HUES64 (cell line): ENCODE measurements at regions not wholly inside any gene's neighbourhood (a gene's known extent, or its start where the extent isn't known, plus 50 kb on each side); places are given as distances from the start of the nearest gene placed in this dataset.

Experiments
- H3K27ac ChIP-seq: 2 replicates; pipeline ENCODE4 v1.7.0; 2013; ENCODE audit warnings: low read depth, low read length, inconsistent platforms
- H3K27me3 ChIP-seq: 2 replicates; pipeline ENCODE4 v1.6.1; 2013; ENCODE audit warnings: mild to moderate bottlenecking, low read length; ENCODE audit not compliant: insufficient read depth
- H3K36me3 ChIP-seq: 2 replicates; pipeline ENCODE4 v1.6.1; 2013; ENCODE audit warnings: mild to moderate bottlenecking, low read length; ENCODE audit not compliant: insufficient read depth
- H3K4me1 ChIP-seq: 2 replicates; pipeline ENCODE4 v1.6.1; 2013; ENCODE audit warnings: mild to moderate bottlenecking, low read length, moderate library complexity; ENCODE audit not compliant: insufficient read depth
- H3K4me3 ChIP-seq: 2 replicates; pipeline ENCODE4 v1.5.1; 2013; ENCODE audit warnings: mild to moderate bottlenecking, low read length, moderate library complexity
- H3K9ac ChIP-seq: 2 replicates; pipeline ENCODE4 v1.6.1; 2013; ENCODE audit warnings: mild to moderate bottlenecking, low read depth, low read length
- H3K9me3 ChIP-seq: 2 replicates; pipeline ENCODE4 v1.6.1; 2013; ENCODE audit warnings: low read depth, low read length; ENCODE audit not compliant: insufficient read depth
- WGBS: fragments of 150-250, 120-280 bp; methylation state at CpG from one replicate; pipeline ENCODE4 v1.1.7; 2013; ENCODE audit warnings: missing lambda C conversion rate; 5-methylcytosine and 5-hydroxymethylcytosine counted together

- peaks cover 14% of the 10 kb centered on the region; the same call in 1 of the 2 replicates for H3K9me3 ChIP-seq
- no peaks in the 10 kb centered on the region for H3K36me3 ChIP-seq
- H3K27ac ChIP-seq = no peak overlapping the region
- no peaks in the 10 kb centered on the region for H3K27me3 ChIP-seq
- no peaks in the 10 kb centered on the region for H3K4me1 ChIP-seq
- H3K9ac ChIP-seq = no peak overlapping the region
- no peak overlapping the region for H3K4me3 ChIP-seq
Measured at GRCh38 chr1:30488324-30488913, 235.0 kb downstream of the MATN1 start.

GRCh38 chr1:30487042-30487441 is 236.3 kb downstream of the MATN1 start:
- H3K36me3 ChIP-seq = no peaks in the 10 kb centered on the region
- H3K27me3 ChIP-seq = no peaks in the 10 kb centered on the region
- H3K9me3 ChIP-seq = peaks cover 17% of the 10 kb centered on the region
- H3K4me1 ChIP-seq = no peaks in the 10 kb centered on the region
- WGBS = 90% methylated on average over 4 of the region's 4 CpGs
- no peak overlapping the region for H3K4me3 ChIP-seq
- H3K27ac ChIP-seq = no peak overlapping the region
- H3K9ac ChIP-seq = no peak overlapping the region

DNA sequence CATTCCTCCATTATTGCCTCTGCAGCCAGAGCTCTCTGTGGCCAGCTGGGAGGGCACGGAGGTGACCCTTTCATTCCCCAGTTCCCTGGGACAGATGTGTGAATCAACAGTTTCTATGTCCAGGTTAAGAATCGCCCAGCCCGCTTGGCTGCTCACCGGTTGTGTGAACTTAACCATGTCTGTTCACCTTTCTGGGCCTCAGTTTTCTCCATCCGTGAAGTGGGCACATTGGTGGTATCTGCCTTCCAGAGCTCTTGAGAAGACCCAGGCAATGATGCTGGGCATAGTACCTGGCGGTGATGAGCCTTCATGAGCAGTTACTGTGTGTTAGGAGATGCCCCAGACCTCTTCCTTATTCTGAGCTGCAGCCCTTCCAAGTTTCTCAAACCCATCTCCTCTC is 238.3 kb downstream of the MATN1 start:
- H3K27me3 ChIP-seq = no peaks in the 10 kb centered on the region
- H3K27ac ChIP-seq = no peak overlapping the region
- H3K9me3 ChIP-seq = peaks cover 32% of the 10 kb centered on the region
- no peaks in the 10 kb centered on the region for H3K36me3 ChIP-seq
- H3K4me1 ChIP-seq = no peaks in the 10 kb centered on the region
- no peak overlapping the region for H3K4me3 ChIP-seq
- 94% methylated on average over 6 of the region's 6 CpGs for WGBS
- H3K9ac ChIP-seq = no peak overlapping the region

GRCh38 chr1:30484668-30485067 is 238.7 kb downstream of the MATN1 start:
- no peak overlapping the region for H3K9ac ChIP-seq
- WGBS = 91% methylated on average over 1 of the region's 1 CpG
- H3K9me3 ChIP-seq = peaks cover 34% of the 10 kb centered on the region
- H3K36me3 ChIP-seq = no peaks in the 10 kb centered on the region
- H3K27me3 ChIP-seq = no peaks in the 10 kb centered on the region
- no peak overlapping the region for H3K27ac ChIP-seq
- no peaks in the 10 kb centered on the region for H3K4me1 ChIP-seq
- H3K4me3 ChIP-seq = no peak overlapping the region

DNA sequence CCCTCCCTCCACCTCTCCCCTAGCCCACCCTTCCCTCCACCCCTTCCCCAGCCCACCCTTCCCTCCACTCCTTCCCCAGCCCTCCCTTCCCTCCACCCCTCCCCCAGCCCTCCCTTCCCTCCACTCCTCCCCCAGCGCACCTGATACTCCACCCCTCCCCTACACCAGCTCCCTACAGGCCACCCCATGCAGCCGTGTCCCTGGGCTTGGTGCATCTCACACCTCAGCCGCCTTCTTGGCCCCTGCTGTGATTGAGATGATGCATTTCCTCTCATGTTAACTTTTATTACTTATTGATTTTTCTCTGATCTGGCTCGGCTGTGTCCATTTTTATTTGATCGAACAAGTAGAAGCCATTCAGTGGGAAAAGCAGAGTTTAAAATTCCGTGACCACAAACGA is 243.8 kb downstream of the MATN1 start:
- Histone ChIP-seq H3K9ac (no peak overlapping the region), H3K4me3 (no peak overlapping the region), H3K9me3 (peaks cover 34% of the 10 kb centered on the region), H3K27me3 (no peaks in the 10 kb centered on the region), H3K36me3 (no peaks in the 10 kb centered on the region), H3K4me1 (no peaks in the 10 kb centered on the region), H3K27ac (no peak overlapping the region)
- 88% methylated on average over 7 of the region's 7 CpGs for WGBS

- Histone ChIP-seq H3K4me1 (no peaks in the 10 kb centered on the region), H3K27ac (no peak overlapping the region), H3K4me3 (no peak overlapping the region), H3K9me3 (peaks cover 34% of the 10 kb centered on the region), H3K36me3 (no peaks in the 10 kb centered on the region), H3K9ac (no peak overlapping the region), H3K27me3 (no peaks in the 10 kb centered on the region)
- 91% methylated on average over 12 of the region's 13 CpGs for WGBS
Measured at GRCh38 chr1:30478799-30479563, 244.4 kb downstream of the MATN1 start.

DNA sequence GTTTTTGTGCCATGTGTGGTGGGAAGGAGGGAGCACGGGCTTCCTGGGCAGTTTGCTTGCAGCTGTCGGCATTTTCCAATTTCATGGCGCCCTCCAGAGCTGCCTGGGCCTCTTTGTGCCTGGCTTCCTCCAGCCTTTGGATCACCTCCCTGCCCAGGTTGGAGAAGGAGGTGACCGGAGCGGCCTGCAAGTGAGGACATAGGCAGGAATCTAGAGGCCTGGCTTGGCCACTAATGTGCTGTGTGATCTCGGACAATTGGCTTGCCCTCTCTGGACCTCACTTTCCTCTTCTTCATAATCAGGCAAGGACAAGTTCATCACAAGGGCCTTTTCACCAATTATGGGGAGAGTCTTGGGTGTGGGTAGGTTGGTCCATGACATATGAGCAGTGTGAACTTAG is 245.1 kb downstream of the MATN1 start:
- H3K9ac ChIP-seq = no peak overlapping the region
- H3K4me3 ChIP-seq = no peak overlapping the region
- H3K4me1 ChIP-seq = no peaks in the 10 kb centered on the region
- H3K9me3 ChIP-seq = peaks cover 31% of the 10 kb centered on the region
- no peaks in the 10 kb centered on the region for H3K27me3 ChIP-seq
- no peak overlapping the region for H3K27ac ChIP-seq
- WGBS = 93% methylated on average over 6 of the region's 6 CpGs
- no peaks in the 10 kb centered on the region for H3K36me3 ChIP-seq

GRCh38 chr1:30477588-30477987 is 245.8 kb downstream of the MATN1 start:
- peaks cover 24% of the 10 kb centered on the region for H3K9me3 ChIP-seq
- no peaks in the 10 kb centered on the region for H3K36me3 ChIP-seq
- no peak overlapping the region for H3K27ac ChIP-seq
- WGBS = 89% methylated on average over 8 of the region's 8 CpGs
- no peak overlapping the region for H3K4me3 ChIP-seq
- H3K4me1 ChIP-seq = no peaks in the 10 kb centered on the region
- no peak overlapping the region for H3K9ac ChIP-seq
- no peaks in the 10 kb centered on the region for H3K27me3 ChIP-seq

- Histone ChIP-seq H3K4me3 (no peak overlapping the region), H3K27me3 (no peaks in the 10 kb centered on the region), H3K4me1 (no peaks in the 10 kb centered on the region), H3K27ac (no peak overlapping the region), H3K36me3 (no peaks in the 10 kb centered on the region), H3K9me3 (peaks cover 18% of the 10 kb centered on the region), H3K9ac (no peak overlapping the region)
- WGBS = 91% methylated on average over 8 of the region's 8 CpGs
Measured at GRCh38 chr1:30476911-30477459, 246.4 kb downstream of the MATN1 start.

DNA sequence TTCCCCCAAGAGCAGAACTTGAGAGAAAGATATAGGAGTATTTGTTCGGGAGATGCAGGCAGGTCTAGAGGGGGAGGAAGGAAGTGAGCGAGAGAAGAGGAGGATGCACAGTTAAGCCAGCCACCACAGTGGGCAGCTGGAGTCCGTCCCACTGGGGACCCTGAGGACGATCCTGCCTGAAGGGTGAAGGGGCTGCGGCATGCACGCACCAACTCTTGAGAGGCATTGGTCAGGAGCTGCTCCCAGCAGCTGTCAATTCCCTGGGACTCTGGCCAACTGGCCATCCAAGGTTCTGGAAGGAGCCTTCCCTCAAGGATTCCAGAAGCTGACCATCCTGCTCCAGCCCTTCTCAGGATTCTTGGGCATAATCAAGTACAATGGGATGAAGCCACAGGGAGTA is 246.9 kb downstream of the MATN1 start:
- Histone ChIP-seq H3K4me1 (no peaks in the 10 kb centered on the region), H3K9ac (no peak overlapping the region), H3K9me3 (peaks cover 14% of the 10 kb centered on the region), H3K4me3 (no peak overlapping the region), H3K27ac (no peak overlapping the region), H3K27me3 (no peaks in the 10 kb centered on the region), H3K36me3 (no peaks in the 10 kb centered on the region)
- WGBS = 76% methylated on average over 6 of the region's 6 CpGs

DNA sequence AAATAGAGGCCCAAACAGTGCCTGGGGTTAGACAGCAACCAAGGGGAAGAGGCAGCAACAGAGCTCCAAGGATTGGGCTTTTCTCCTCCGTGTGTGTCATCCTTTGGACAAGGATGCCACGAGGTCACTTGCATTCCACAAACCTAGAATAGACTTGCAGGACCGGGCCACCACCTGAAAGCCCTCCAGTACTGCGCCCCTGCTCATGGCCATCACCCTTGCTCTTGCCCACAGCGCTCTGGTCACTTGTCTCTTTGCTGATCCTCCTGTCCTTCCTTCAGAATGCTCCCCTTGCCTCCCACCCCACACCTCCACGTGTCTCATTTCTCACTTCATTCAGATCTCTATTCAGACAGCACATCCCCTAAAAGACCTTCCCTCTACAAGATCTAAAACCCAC is 247.4 kb downstream of the MATN1 start:
- Histone ChIP-seq H3K27ac (no peak overlapping the region), H3K9ac (no peak overlapping the region), H3K27me3 (no peaks in the 10 kb centered on the region), H3K9me3 (peaks cover 11% of the 10 kb centered on the region), H3K36me3 (no peaks in the 10 kb centered on the region), H3K4me3 (no peak overlapping the region), H3K4me1 (no peaks in the 10 kb centered on the region)
- WGBS = 71% methylated on average over 6 of the region's 6 CpGs
